ENCODE measurements at regions not wholly inside any gene's neighbourhood (a gene's known extent, or its start where the extent isn't known, plus 50 kb on each side); places are given as distances from the start of the nearest gene placed in this dataset.

DNA sequence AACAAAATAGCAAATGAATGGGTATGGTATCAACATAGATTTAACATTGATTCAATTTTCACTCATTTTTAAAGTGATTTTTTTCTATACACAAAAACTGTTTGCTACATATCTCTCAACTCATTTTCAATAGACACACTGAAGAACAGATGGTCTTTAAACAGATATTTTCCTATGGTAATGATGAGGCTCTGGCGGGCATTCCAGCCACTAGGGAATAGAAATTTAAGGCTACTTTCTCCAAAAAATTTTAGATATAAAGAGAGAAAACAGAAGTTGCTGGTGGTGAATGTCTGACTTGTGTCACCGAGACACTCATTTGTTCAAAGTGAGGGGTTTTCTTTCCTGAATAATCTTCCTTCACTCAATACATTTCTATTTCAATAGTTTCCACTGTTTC is 693.0 kb downstream of the ETS1 start:
- no TSS peak for BruUV-seq (replicated peaks)
- CTCF ChIA-PET, result interaction anchor here (0.6 kb wide), 1 partner anchor 25 kb away, joined by 4 read pairs; no protein-coding TSS in a partner anchor
- intact Hi-C loops (cut with micrococcal nuclease), result no loop called here
- Mint-ChIP-seq H3K4me1 (ENCODE audit: insufficient read depth, unreplicated experiment) (peaks cover 13% of the 10 kb centered on the region), H3K36me3 (ENCODE audit: insufficient read depth, unreplicated experiment) (no peaks in the 10 kb centered on the region), H3K27me3 (ENCODE audit: insufficient read depth, unreplicated experiment) (no peaks in the 10 kb centered on the region), H3K4me3 (ENCODE audit: unreplicated experiment) (no peak overlapping the region), H3K27ac (ENCODE audit: low read depth, unreplicated experiment) (no peak overlapping the region), H3K9me3 (ENCODE audit: unreplicated experiment) (no peaks in the 10 kb centered on the region)
- DNase-seq (ENCODE audit: unreplicated experiment), result no peak
- POLR2A ChIA-PET, result no interaction called here
- TF ChIP-seq, protein P1, sequence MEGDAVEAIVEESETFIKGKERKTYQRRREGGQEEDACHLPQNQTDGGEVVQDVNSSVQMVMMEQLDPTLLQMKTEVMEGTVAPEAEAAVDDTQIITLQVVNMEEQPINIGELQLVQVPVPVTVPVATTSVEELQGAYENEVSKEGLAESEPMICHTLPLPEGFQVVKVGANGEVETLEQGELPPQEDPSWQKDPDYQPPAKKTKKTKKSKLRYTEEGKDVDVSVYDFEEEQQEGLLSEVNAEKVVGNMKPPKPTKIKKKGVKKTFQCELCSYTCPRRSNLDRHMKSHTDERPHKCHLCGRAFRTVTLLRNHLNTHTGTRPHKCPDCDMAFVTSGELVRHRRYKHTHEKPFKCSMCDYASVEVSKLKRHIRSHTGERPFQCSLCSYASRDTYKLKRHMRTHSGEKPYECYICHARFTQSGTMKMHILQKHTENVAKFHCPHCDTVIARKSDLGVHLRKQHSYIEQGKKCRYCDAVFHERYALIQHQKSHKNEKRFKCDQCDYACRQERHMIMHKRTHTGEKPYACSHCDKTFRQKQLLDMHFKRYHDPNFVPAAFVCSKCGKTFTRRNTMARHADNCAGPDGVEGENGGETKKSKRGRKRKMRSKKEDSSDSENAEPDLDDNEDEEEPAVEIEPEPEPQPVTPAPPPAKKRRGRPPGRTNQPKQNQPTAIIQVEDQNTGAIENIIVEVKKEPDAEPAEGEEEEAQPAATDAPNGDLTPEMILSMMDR (IDR thresholded peaks at IDR 0.05; ENCODE audit: unreplicated experiment), result no peak

DNA sequence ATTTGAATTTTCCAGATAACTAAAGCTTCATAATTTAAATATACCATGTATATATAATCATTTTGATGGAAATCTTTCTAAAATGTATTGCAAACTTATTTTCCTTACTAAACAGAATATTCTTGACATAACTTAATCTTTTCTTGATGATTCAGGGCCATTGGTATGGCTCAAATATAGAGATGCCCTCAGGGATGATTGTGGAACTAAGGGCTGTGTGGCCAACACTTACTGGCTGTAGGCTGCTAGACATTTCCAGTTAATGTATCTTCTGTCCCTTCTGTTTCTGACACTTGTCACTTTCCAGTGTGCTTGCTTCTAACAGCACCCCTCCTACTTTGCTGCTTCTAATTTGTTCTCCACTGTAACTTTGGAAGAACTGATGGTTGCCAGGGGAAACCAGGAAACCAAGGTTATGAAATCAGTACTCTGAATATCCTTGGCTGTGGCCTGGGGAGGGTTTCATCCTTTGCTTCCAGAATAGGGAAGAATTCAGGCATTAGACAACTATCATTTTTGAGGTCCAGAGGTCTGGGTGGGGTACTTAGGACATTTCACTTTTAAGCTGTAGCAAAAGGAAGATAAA is 697.2 kb downstream of the ETS1 start:
- ChIA-PET POLR2A (no interaction called here), CTCF (no interaction called here)
- no TSS peak for BruUV-seq (replicated peaks)
- peak; percentile 61 for DNase-seq (ENCODE audit: unreplicated experiment)
- Mint-ChIP-seq H3K4me1 (ENCODE audit: insufficient read depth, unreplicated experiment) (peaks cover 16% of the 10 kb centered on the region), H3K36me3 (ENCODE audit: insufficient read depth, unreplicated experiment) (no peaks in the 10 kb centered on the region), H3K9me3 (ENCODE audit: unreplicated experiment) (peaks cover 10% of the 10 kb centered on the region), H3K27me3 (ENCODE audit: insufficient read depth, unreplicated experiment) (no peaks in the 10 kb centered on the region), H3K27ac (ENCODE audit: low read depth, unreplicated experiment) (peak overlapping the region; percentile 53), H3K4me3 (ENCODE audit: unreplicated experiment) (no peak overlapping the region)
- intact Hi-C loops (cut with micrococcal nuclease), result no loop called here
- TF ChIP-seq, protein P1 (IDR thresholded peaks at IDR 0.05; ENCODE audit: unreplicated experiment), result no peak

DNA sequence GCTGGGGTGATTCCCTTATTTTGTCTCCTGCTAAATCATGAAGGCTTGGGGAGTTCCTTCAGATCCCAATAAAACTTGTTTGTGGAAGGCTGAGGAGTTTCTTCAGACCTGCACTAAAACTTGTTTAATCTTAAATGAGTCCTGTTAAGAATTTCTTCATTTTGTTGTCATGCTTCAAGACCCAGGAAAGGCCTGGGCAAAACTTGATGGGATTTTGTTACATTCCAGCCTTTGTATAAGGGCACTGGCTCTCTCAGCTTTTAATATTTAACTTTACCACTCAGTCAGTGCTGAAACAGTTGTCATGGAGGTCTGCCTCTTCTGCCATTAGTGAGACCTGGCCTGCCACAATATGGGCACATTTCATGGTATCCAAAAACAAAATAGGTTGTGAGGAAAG is 699.0 kb downstream of the ETS1 start:
- no peak for DNase-seq (ENCODE audit: unreplicated experiment)
- Mint-ChIP-seq H3K4me3 (ENCODE audit: unreplicated experiment) (no peak overlapping the region), H3K27ac (ENCODE audit: low read depth, unreplicated experiment) (no peak overlapping the region), H3K4me1 (ENCODE audit: insufficient read depth, unreplicated experiment) (peaks cover 16% of the 10 kb centered on the region), H3K27me3 (ENCODE audit: insufficient read depth, unreplicated experiment) (no peaks in the 10 kb centered on the region), H3K9me3 (ENCODE audit: unreplicated experiment) (peaks cover 10% of the 10 kb centered on the region), H3K36me3 (ENCODE audit: insufficient read depth, unreplicated experiment) (no peaks in the 10 kb centered on the region)
- intact Hi-C loops (cut with micrococcal nuclease), result no loop called here
- POLR2A ChIA-PET, result no interaction called here
- CTCF ChIA-PET, result no interaction called here
- BruUV-seq (replicated peaks), result no TSS peak
- TF ChIP-seq, protein P1 (IDR thresholded peaks at IDR 0.05; ENCODE audit: unreplicated experiment), result no peak

DNA sequence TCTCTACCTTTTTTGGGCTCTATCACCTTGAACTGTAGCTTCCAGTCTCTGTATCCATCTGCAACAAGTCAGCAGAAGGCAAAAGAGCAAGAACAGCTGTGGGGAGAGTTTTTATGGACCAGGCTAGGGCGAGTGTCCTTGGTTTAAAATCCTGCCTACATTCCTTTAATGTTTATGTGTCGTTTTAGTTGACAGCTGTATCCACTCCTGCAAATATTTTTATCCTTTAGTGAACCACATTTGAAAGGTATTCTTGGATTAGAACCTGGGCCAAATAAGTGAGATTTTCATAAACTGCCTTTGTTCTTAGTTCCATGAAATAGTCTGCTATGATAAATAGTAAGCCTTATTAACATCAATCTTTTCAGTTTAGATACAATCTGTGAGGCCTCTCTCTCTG is 712.2 kb downstream of the ETS1 start:
- TF ChIP-seq, protein P1 (IDR thresholded peaks at IDR 0.05; ENCODE audit: unreplicated experiment), result no peak
- Mint-ChIP-seq H3K4me3 (ENCODE audit: unreplicated experiment) (no peak overlapping the region), H3K4me1 (ENCODE audit: insufficient read depth, unreplicated experiment) (no peaks in the 10 kb centered on the region), H3K36me3 (ENCODE audit: insufficient read depth, unreplicated experiment) (peaks cover 4% of the 10 kb centered on the region), H3K9me3 (ENCODE audit: unreplicated experiment) (no peaks in the 10 kb centered on the region), H3K27ac (ENCODE audit: low read depth, unreplicated experiment) (no peak overlapping the region), H3K27me3 (ENCODE audit: insufficient read depth, unreplicated experiment) (no peaks in the 10 kb centered on the region)
- BruUV-seq (replicated peaks), result no TSS peak
- ChIA-PET CTCF (no interaction called here), POLR2A (interaction anchor here (0.6 kb wide), 1 partner anchor 153 kb away, joined by 3 read pairs; no protein-coding TSS in a partner anchor)
- no peak for DNase-seq (ENCODE audit: unreplicated experiment)
- intact Hi-C loops (cut with micrococcal nuclease), result no loop called here

Measured in MCF 10A (cell line).